ENCODE measurements at regions not wholly inside any gene's neighbourhood (a gene's known extent, or its start where the extent isn't known, plus 50 kb on each side); places are given as distances from the start of the nearest gene placed in this dataset.
"Not testable (repeated sequence)": the region's sequence is repeated elsewhere in the genome, so short reads cannot be mapped to it uniquely, and the experiment has no call there.

GRCh38 chr4:38304460-38304859 lies 344.3 kb downstream of the PTTG2 start:
- not testable (repeated sequence) for H3K27me3 ChIP-seq (ENCODE audit: control insufficient read depth, insufficient read depth, low read length); H3K36me3 ChIP-seq (ENCODE audit: control insufficient read depth, low read depth, low read length); H3K27ac ChIP-seq (ENCODE audit: low read length); H3K9ac ChIP-seq (ENCODE audit: low read length); H3K9me3 ChIP-seq (ENCODE audit: control insufficient read depth, low read depth, low read length); H3K4me1 ChIP-seq (ENCODE audit: control insufficient read depth, low read depth, low read length); H3K4me3 ChIP-seq (ENCODE audit: low read length)

DNA sequence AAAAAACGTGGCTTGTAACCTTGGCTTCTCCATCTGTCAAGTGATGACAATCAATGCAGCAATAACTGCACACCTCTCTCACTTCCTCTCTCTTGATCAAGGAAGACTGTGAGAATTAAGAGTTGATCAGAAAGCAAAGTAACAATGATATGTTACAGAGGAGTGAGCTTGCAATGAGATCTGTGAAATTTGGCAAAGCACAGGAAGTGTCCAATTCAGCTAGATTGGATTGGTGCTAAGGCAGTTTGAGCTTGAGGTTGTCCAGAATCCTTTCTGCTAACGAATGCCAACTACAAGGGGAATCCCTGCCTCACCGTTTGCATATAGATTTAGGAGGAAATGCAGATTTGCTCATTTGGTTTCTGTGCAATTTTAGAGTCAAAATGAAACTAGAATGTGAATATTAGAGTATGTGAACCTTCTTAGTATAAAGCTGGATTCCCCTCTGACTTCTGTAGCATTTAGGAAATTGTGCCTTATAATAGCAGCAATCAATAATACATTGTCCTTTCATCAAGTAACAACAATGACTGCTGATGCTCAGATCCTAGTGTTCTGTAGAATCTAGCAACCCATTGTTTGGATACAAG lies 346.4 kb downstream of the PTTG2 start:
- Histone ChIP-seq H3K9ac (ENCODE audit: low read length) (no peak overlapping the region), H3K4me3 (ENCODE audit: low read length) (no peak overlapping the region), H3K36me3 (ENCODE audit: control insufficient read depth, low read depth, low read length) (no peaks in the 10 kb centered on the region), H3K4me1 (ENCODE audit: control insufficient read depth, low read depth, low read length) (no peaks in the 10 kb centered on the region), H3K9me3 (ENCODE audit: control insufficient read depth, low read depth, low read length) (no peaks in the 10 kb centered on the region), H3K27ac (ENCODE audit: low read length) (no peak overlapping the region), H3K27me3 (ENCODE audit: control insufficient read depth, insufficient read depth, low read length) (no peaks in the 10 kb centered on the region)

GRCh38 chr4:38308728-38309311 lies 348.6 kb downstream of the PTTG2 start:
- H3K9ac ChIP-seq (ENCODE audit: low read length), result no peak overlapping the region
- H3K9me3 ChIP-seq (ENCODE audit: control insufficient read depth, low read depth, low read length), result no peaks in the 10 kb centered on the region
- H3K36me3 ChIP-seq (ENCODE audit: control insufficient read depth, low read depth, low read length), result no peaks in the 10 kb centered on the region
- H3K27me3 ChIP-seq (ENCODE audit: control insufficient read depth, insufficient read depth, low read length), result no peaks in the 10 kb centered on the region
- no peak overlapping the region for H3K27ac ChIP-seq (ENCODE audit: low read length)
- H3K4me1 ChIP-seq (ENCODE audit: control insufficient read depth, low read depth, low read length), result no peaks in the 10 kb centered on the region
- no peak overlapping the region for H3K4me3 ChIP-seq (ENCODE audit: low read length)

GRCh38 chr4:38309471-38309870 lies 349.3 kb downstream of the PTTG2 start:
- Histone ChIP-seq H3K4me3 (ENCODE audit: low read length) (no peak overlapping the region), H3K27ac (ENCODE audit: low read length) (no peak overlapping the region), H3K4me1 (ENCODE audit: control insufficient read depth, low read depth, low read length) (no peaks in the 10 kb centered on the region), H3K9me3 (ENCODE audit: control insufficient read depth, low read depth, low read length) (no peaks in the 10 kb centered on the region), H3K9ac (ENCODE audit: low read length) (no peak overlapping the region), H3K36me3 (ENCODE audit: control insufficient read depth, low read depth, low read length) (no peaks in the 10 kb centered on the region), H3K27me3 (ENCODE audit: control insufficient read depth, insufficient read depth, low read length) (no peaks in the 10 kb centered on the region)

- Histone ChIP-seq H3K27me3 (ENCODE audit: control insufficient read depth, insufficient read depth, low read length) (no peaks in the 10 kb centered on the region), H3K4me1 (ENCODE audit: control insufficient read depth, low read depth, low read length) (no peaks in the 10 kb centered on the region), H3K9me3 (ENCODE audit: control insufficient read depth, low read depth, low read length) (no peaks in the 10 kb centered on the region), H3K4me3 (ENCODE audit: low read length) (no peak overlapping the region), H3K36me3 (ENCODE audit: control insufficient read depth, low read depth, low read length) (no peaks in the 10 kb centered on the region), H3K27ac (ENCODE audit: low read length) (no peak overlapping the region), H3K9ac (ENCODE audit: low read length) (no peak overlapping the region)
These were observed 350.3 kb downstream of the PTTG2 start for GRCh38 chr4:38310446-38311043.

DNA sequence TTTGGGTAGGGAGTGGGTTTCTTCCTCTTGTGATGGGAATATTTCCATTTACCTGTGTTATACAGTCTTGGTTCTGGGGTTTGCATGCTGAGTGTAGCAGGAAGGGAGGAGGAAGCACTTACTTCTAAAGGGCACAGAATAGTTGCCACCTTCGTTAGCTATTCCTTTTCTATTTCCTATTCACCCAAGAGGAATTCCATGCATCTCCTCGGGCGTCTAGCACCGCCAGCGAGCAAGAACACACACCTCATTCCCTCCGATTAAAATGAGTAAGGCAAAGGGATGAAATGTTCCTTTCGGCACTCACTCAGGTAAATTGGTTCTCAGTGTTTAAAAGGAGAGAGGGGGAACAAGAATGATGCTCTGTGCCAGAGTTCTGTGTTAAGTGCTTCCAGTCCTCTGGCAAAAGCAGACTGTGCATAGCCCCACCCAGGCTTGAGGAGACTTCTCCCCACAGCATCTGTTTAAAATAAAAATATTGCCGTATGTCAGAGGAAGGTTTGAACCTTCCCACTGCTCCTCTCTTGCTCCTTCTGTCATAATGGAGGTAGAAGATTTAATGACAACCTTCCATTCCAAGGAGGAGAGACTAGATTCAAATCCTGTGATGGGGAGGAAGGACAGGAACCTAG lies 351.4 kb downstream of the PTTG2 start:
- no peak overlapping the region for H3K9ac ChIP-seq (ENCODE audit: low read length)
- no peak overlapping the region for H3K27ac ChIP-seq (ENCODE audit: low read length)
- H3K4me1 ChIP-seq (ENCODE audit: control insufficient read depth, low read depth, low read length), result no peaks in the 10 kb centered on the region
- H3K9me3 ChIP-seq (ENCODE audit: control insufficient read depth, low read depth, low read length), result no peaks in the 10 kb centered on the region
- no peak overlapping the region for H3K4me3 ChIP-seq (ENCODE audit: low read length)
- H3K27me3 ChIP-seq (ENCODE audit: control insufficient read depth, insufficient read depth, low read length), result no peaks in the 10 kb centered on the region
- H3K36me3 ChIP-seq (ENCODE audit: control insufficient read depth, low read depth, low read length), result no peaks in the 10 kb centered on the region

GRCh38 chr4:38313175-38313574 lies 350.8 kb upstream of the KLF3 start:
- H3K4me3 ChIP-seq (ENCODE audit: low read length), result no peak overlapping the region
- H3K9ac ChIP-seq (ENCODE audit: low read length), result no peak overlapping the region
- H3K27ac ChIP-seq (ENCODE audit: low read length), result no peak overlapping the region
- no peaks in the 10 kb centered on the region for H3K36me3 ChIP-seq (ENCODE audit: control insufficient read depth, low read depth, low read length)
- H3K4me1 ChIP-seq (ENCODE audit: control insufficient read depth, low read depth, low read length), result peaks cover under 1% of the 10 kb centered on the region
- H3K27me3 ChIP-seq (ENCODE audit: control insufficient read depth, insufficient read depth, low read length), result no peaks in the 10 kb centered on the region
- H3K9me3 ChIP-seq (ENCODE audit: control insufficient read depth, low read depth, low read length), result no peaks in the 10 kb centered on the region

GRCh38 chr4:38313999-38314561 lies 349.9 kb upstream of the KLF3 start:
- H3K27me3 ChIP-seq (ENCODE audit: control insufficient read depth, insufficient read depth, low read length), result no peaks in the 10 kb centered on the region
- H3K9ac ChIP-seq (ENCODE audit: low read length), result no peak overlapping the region
- H3K4me3 ChIP-seq (ENCODE audit: low read length), result no peak overlapping the region
- H3K9me3 ChIP-seq (ENCODE audit: control insufficient read depth, low read depth, low read length), result no peaks in the 10 kb centered on the region
- H3K27ac ChIP-seq (ENCODE audit: low read length), result no peak overlapping the region
- H3K36me3 ChIP-seq (ENCODE audit: control insufficient read depth, low read depth, low read length), result no peaks in the 10 kb centered on the region
- H3K4me1 ChIP-seq (ENCODE audit: control insufficient read depth, low read depth, low read length), result peaks cover 7% of the 10 kb centered on the region

GRCh38 chr4:38314663-38315062 lies 349.3 kb upstream of the KLF3 start:
- H3K36me3 ChIP-seq (ENCODE audit: control insufficient read depth, low read depth, low read length), result no peaks in the 10 kb centered on the region
- H3K9me3 ChIP-seq (ENCODE audit: control insufficient read depth, low read depth, low read length), result no peaks in the 10 kb centered on the region
- H3K27me3 ChIP-seq (ENCODE audit: control insufficient read depth, insufficient read depth, low read length), result no peaks in the 10 kb centered on the region
- peaks cover 13% of the 10 kb centered on the region for H3K4me1 ChIP-seq (ENCODE audit: control insufficient read depth, low read depth, low read length)
- no peak overlapping the region for H3K9ac ChIP-seq (ENCODE audit: low read length)
- no peak overlapping the region for H3K4me3 ChIP-seq (ENCODE audit: low read length)
- H3K27ac ChIP-seq (ENCODE audit: low read length), result no peak overlapping the region

DNA sequence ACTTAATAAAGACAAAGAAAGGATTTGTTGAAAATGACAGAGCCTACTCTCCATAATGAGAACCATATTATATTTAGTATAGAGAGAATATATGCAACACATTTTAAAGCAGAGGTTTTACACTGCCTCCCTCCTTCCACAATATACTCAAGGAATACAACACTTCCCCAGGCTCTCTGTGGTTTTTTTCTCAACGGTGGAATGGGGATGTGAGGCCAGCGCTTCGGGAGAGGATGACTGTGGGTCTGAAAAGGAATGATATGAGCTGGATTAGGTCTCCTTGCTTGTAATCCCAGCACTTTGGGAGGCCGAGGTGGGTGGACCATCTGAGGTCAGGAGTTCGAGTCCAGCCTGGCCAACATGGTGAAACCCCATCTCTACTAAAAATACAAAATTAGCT lies 348.7 kb upstream of the KLF3 start:
- Histone ChIP-seq H3K9ac (ENCODE audit: low read length) (no peak overlapping the region), H3K36me3 (ENCODE audit: control insufficient read depth, low read depth, low read length) (no peaks in the 10 kb centered on the region), H3K4me1 (ENCODE audit: control insufficient read depth, low read depth, low read length) (peaks cover 17% of the 10 kb centered on the region), H3K27ac (ENCODE audit: low read length) (no peak overlapping the region), H3K4me3 (ENCODE audit: low read length) (no peak overlapping the region), H3K9me3 (ENCODE audit: control insufficient read depth, low read depth, low read length) (no peaks in the 10 kb centered on the region), H3K27me3 (ENCODE audit: control insufficient read depth, insufficient read depth, low read length) (no peaks in the 10 kb centered on the region)

DNA sequence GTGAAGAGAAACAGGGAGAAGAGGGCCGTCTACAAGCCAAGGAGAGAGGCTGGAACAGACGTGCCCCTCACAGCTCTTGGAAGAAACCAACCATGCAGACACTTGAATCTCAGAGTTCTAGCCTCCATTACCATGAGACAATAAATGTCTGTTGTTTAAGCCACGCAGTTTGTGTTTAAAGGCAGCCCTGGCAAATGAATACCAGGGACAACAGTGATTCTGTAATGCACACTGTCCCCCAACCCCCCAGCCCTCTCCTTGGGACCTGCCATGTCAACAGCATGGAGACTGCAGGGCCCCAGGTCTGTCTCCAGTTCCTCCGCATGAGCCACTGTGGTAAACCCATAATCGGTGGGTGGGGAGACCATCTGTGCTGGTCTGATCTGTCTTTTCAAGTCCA lies 348.0 kb upstream of the KLF3 start:
- peaks cover 17% of the 10 kb centered on the region for H3K4me1 ChIP-seq (ENCODE audit: control insufficient read depth, low read depth, low read length)
- H3K27me3 ChIP-seq (ENCODE audit: control insufficient read depth, insufficient read depth, low read length), result no peaks in the 10 kb centered on the region
- H3K36me3 ChIP-seq (ENCODE audit: control insufficient read depth, low read depth, low read length), result no peaks in the 10 kb centered on the region
- no peaks in the 10 kb centered on the region for H3K9me3 ChIP-seq (ENCODE audit: control insufficient read depth, low read depth, low read length)
- no peak overlapping the region for H3K4me3 ChIP-seq (ENCODE audit: low read length)
- no peak overlapping the region for H3K9ac ChIP-seq (ENCODE audit: low read length)
- no peak overlapping the region for H3K27ac ChIP-seq (ENCODE audit: low read length)

Data from iPS-18a (cell line).